ENCODE measurements at regions not wholly inside any gene's neighbourhood (a gene's known extent, or its start where the extent isn't known, plus 50 kb on each side); places are given as distances from the start of the nearest gene placed in this dataset.

DNA sequence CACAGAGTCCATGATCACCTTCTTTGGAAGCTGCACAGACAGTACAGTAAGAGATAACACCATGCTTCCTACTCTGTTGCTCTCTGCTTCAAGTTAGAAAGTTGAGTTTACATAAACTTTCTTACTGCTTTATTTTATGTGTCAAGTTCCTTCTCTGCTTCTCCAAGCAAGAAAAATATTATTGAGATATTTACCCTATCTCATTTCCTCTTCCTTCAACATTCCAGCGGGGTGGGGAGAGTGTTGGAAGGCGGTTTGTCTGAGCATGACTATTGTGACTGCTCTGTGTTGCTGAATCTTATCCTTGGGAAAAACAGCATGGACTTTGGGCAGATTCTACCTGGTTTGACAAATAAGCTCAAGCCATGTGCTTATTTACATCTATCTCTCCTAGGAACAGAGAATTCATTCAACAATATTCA, 66.9 kb upstream of the EPB41L4A start:
- no TSS peak for BruUV-seq (replicated peaks)
- H3K4me3 ChIP-seq (ENCODE audit: low read depth, low read length, poor library complexity, severe bottlenecking), result no peak overlapping the region
- DNase-seq (ENCODE audit: low spot score), result no peak
- POLR2A ChIA-PET, result interaction anchor here (1.0 kb wide), 1 partner anchor 72 kb away, joined by 3 read pairs; no protein-coding TSS in a partner anchor
- no peak overlapping the region for H2AFZ ChIP-seq (ENCODE audit: low read length)
- no peaks in the 10 kb centered on the region for H3K4me1 ChIP-seq (ENCODE audit: insufficient read depth, low read length, poor library complexity, severe bottlenecking)
- H4K20me1 ChIP-seq (ENCODE audit: insufficient read depth, low read length), result no peaks in the 10 kb centered on the region
- H3K36me3 ChIP-seq (ENCODE audit: insufficient read depth, low read length), result no peaks in the 10 kb centered on the region
- no peak overlapping the region for H3K27ac ChIP-seq (ENCODE audit: low read depth, low read length, poor library complexity, severe bottlenecking)
- intact Hi-C loops (cut with micrococcal nuclease; ENCODE audit: unreplicated experiment), result no loop called here
- no peak overlapping the region for H3K4me2 ChIP-seq (ENCODE audit: low read length)
- 0 out of 2 replicates have a peak, but pooled peaks cover 4% of the 10 kb centered on the region for H3K9me3 ChIP-seq (ENCODE audit: low read length)
- CTCF ChIA-PET (ENCODE audit: unreplicated experiment), result no interaction called here
- H3K79me2 ChIP-seq (ENCODE audit: insufficient read depth, low read depth, low read length), result no peaks in the 10 kb centered on the region
- no peaks in the 10 kb centered on the region for H3K9me2 ChIP-seq (ENCODE audit: insufficient read depth, low read length)
- TF ChIP-seq CTCF (conservative IDR thresholded peaks at IDR 0.05; ENCODE audit: low read length) (no peak), EZH2phosphoT487 (IDR thresholded peaks at IDR 0.05; ENCODE audit: borderline replicate concordance, low read depth, low read length) (no peak)

- BruUV-seq (replicated peaks), result no TSS peak
- TF ChIP-seq EZH2phosphoT487 (IDR thresholded peaks at IDR 0.05; ENCODE audit: borderline replicate concordance, low read depth, low read length) (no peak), CTCF (conservative IDR thresholded peaks at IDR 0.05; ENCODE audit: low read length) (peak; percentile 78)
- ChIA-PET POLR2A (no interaction called here), CTCF (ENCODE audit: unreplicated experiment) (no interaction called here)
- Histone ChIP-seq H3K4me3 (ENCODE audit: low read depth, low read length, poor library complexity, severe bottlenecking) (no peak overlapping the region), H3K9me2 (ENCODE audit: insufficient read depth, low read length) (0 out of 2 replicates have a peak, but pooled peaks cover 3% of the 10 kb centered on the region), H3K79me2 (ENCODE audit: insufficient read depth, low read depth, low read length) (no peaks in the 10 kb centered on the region), H3K36me3 (ENCODE audit: insufficient read depth, low read length) (no peaks in the 10 kb centered on the region), H3K4me2 (ENCODE audit: low read length) (no peak overlapping the region), H4K20me1 (ENCODE audit: insufficient read depth, low read length) (no peaks in the 10 kb centered on the region), H3K4me1 (ENCODE audit: insufficient read depth, low read length, poor library complexity, severe bottlenecking) (no peaks in the 10 kb centered on the region), H3K27ac (ENCODE audit: low read depth, low read length, poor library complexity, severe bottlenecking) (no peak overlapping the region), H2AFZ (ENCODE audit: low read length) (no peak overlapping the region; the same call in 1 of the 2 replicates), H3K9me3 (ENCODE audit: low read length) (0 out of 2 replicates have a peak, but pooled peaks cover 4% of the 10 kb centered on the region)
- intact Hi-C loops (cut with micrococcal nuclease; ENCODE audit: unreplicated experiment), result no loop called here
- peak; percentile 18 for DNase-seq (ENCODE audit: low spot score)
These were observed 72.2 kb upstream of the EPB41L4A start for GRCh38 chr5:112491257-112491656.

- CTCF ChIA-PET (ENCODE audit: unreplicated experiment), result no interaction called here
- DNase-seq (ENCODE audit: low spot score), result peak; percentile 63
- TF ChIP-seq CTCF (conservative IDR thresholded peaks at IDR 0.05; ENCODE audit: low read length) (peak; percentile 89), EZH2phosphoT487 (IDR thresholded peaks at IDR 0.05; ENCODE audit: borderline replicate concordance, low read depth, low read length) (no peak)
- POLR2A ChIA-PET, result interaction anchor here (0.8 to 0.9 kb wide), 2 partner anchors 141 to 189 kb away, joined by 4 read pairs; no protein-coding TSS in a partner anchor
- BruUV-seq (replicated peaks), result no TSS peak
- Histone ChIP-seq H3K27ac (ENCODE audit: low read depth, low read length, poor library complexity, severe bottlenecking) (no peak overlapping the region), H3K4me1 (ENCODE audit: insufficient read depth, low read length, poor library complexity, severe bottlenecking) (no peaks in the 10 kb centered on the region), H3K4me2 (ENCODE audit: low read length) (no peak overlapping the region), H2AFZ (ENCODE audit: low read length) (peak overlapping the region; percentile 11; the same call in 1 of the 2 replicates), H3K9me2 (ENCODE audit: insufficient read depth, low read length) (0 out of 2 replicates have a peak, but pooled peaks cover 3% of the 10 kb centered on the region), H4K20me1 (ENCODE audit: insufficient read depth, low read length) (no peaks in the 10 kb centered on the region), H3K9me3 (ENCODE audit: low read length) (0 out of 2 replicates have a peak, but pooled peaks cover 4% of the 10 kb centered on the region), H3K4me3 (ENCODE audit: low read depth, low read length, poor library complexity, severe bottlenecking) (no peak overlapping the region), H3K36me3 (ENCODE audit: insufficient read depth, low read length) (no peaks in the 10 kb centered on the region), H3K79me2 (ENCODE audit: insufficient read depth, low read depth, low read length) (no peaks in the 10 kb centered on the region)
- intact Hi-C loops (cut with micrococcal nuclease; ENCODE audit: unreplicated experiment), result no loop called here
These were observed 73.2 kb upstream of the EPB41L4A start for GRCh38 chr5:112492291-112492690.

Data from OCI-LY7 (cell line).